HepG2 (cell line): ENCODE measurements at regions not wholly inside any gene's neighbourhood (a gene's known extent, or its start where the extent isn't known, plus 50 kb on each side); places are given as distances from the start of the nearest gene placed in this dataset.

ENCODE experiments used
- CTCF ChIP-seq: sonication (generic); formaldehyde crosslinking; IDR thresholded peaks from 2 replicates; pipeline ENCODE4 v1.5.0; 2020; ENCODE audit warnings: mild to moderate bottlenecking, missing genetic modification reagents, moderate library complexity
- PRDM10 ChIP-seq: sonication (generic); formaldehyde crosslinking; IDR thresholded peaks from 2 replicates; pipeline ENCODE4 v1.4.0; 2020; ENCODE audit warnings: low read depth, missing genetic modification reagents
- TP53 ChIP-seq: sonication (generic); formaldehyde crosslinking; conservative IDR thresholded peaks from 2 replicates; pipeline ENCODE4 v1.4.0; 2020; ENCODE audit warnings: missing genetic modification reagents
- ZC3H4 ChIP-seq: sonication (generic); formaldehyde crosslinking; IDR thresholded peaks from 2 replicates; pipeline ENCODE4 v1.4.0; 2020; ENCODE audit warnings: missing genetic modification reagents, borderline replicate concordance

- no peak for TF ChIP-seq PRDM10 (CRISPR knock-in tag)
- TF ChIP-seq ZC3H4 (CRISPR knock-in tag) = no peak
- no peak for TF ChIP-seq CTCF (CRISPR knock-in tag)
- no peak for TF ChIP-seq TP53 (CRISPR knock-in tag)
Observed at GRCh38 chr13:90230311-90230710, 1117.2 kb upstream of the MIR17HG start.
